ENCODE measurements at regions not wholly inside any gene's neighbourhood (a gene's known extent, or its start where the extent isn't known, plus 50 kb on each side); places are given as distances from the start of the nearest gene placed in this dataset.

GRCh38 chr18:65259403-65259802 is 491.4 kb upstream of the CDH7 start:
- no peak overlapping the region for H3K9ac ChIP-seq (ENCODE audit: extremely low read depth, insufficient read length, low read length)
- H2AFZ ChIP-seq (ENCODE audit: low read length) = no peak overlapping the region
- no peaks in the 10 kb centered on the region for H3K27me3 ChIP-seq (ENCODE audit: insufficient read depth, low read length)
- H3K27ac ChIP-seq (ENCODE audit: insufficient read length, low read depth, low read length) = no peak overlapping the region
- whole genome bisulfite sequencing (ENCODE audit: extremely low coverage, insufficient read length, low lambda C conversion rate) = no CpG with 5 or more reads among the region's 2 CpGs
- TF ChIP-seq CTCF (conservative IDR thresholded peaks at IDR 0.05) = no peak
- H3K79me2 ChIP-seq (ENCODE audit: insufficient read depth, low read length) = no peaks in the 10 kb centered on the region
- peaks cover 7 to 8% of the 10 kb centered on the region in 2 experiments; a peak in 3 of 4 replicates for H3K4me1 Mint-ChIP-seq
- no peak overlapping the region for H3K4ac ChIP-seq (ENCODE audit: low read depth, low read length)
- no peaks in the 10 kb centered on the region for H3K9me3 Mint-ChIP-seq
- H4K5ac ChIP-seq (ENCODE audit: insufficient read length, low read depth, low read length) = no peak overlapping the region
- no peak overlapping the region for H2BK15ac ChIP-seq (ENCODE audit: low read depth, low read length)
- H2AK5ac ChIP-seq (ENCODE audit: insufficient read length, low read length) = no peak overlapping the region
- H3K36me3 Mint-ChIP-seq (ENCODE audit: insufficient read depth in 1 of 3, low read depth in 3 of 3) = no peaks in the 10 kb centered on the region
- H3K14ac ChIP-seq (ENCODE audit: insufficient read depth, low read length) = no peak overlapping the region
- H2BK5ac ChIP-seq (ENCODE audit: insufficient read length, low read length) = no peak overlapping the region
- no peaks in the 10 kb centered on the region for H3K23me2 ChIP-seq (ENCODE audit: insufficient read length, low read depth, low read length, poor library complexity, severe bottlenecking)
- H3K23ac ChIP-seq (ENCODE audit: insufficient read length, low read depth, low read length) = no peak overlapping the region
- no peak overlapping the region for H3K18ac ChIP-seq (ENCODE audit: insufficient read length, low read depth, low read length)
- no peak overlapping the region for H4K91ac ChIP-seq (ENCODE audit: insufficient read length, low read depth, low read length)
- no peak overlapping the region for H2BK12ac ChIP-seq (ENCODE audit: insufficient read length, low read depth, low read length)
- H3T11ph ChIP-seq (ENCODE audit: low read length) = no peak overlapping the region
- no peaks in the 10 kb centered on the region for H4K20me1 ChIP-seq (ENCODE audit: control insufficient read depth, insufficient read depth, insufficient read length)
- H3K4me1 ChIP-seq (ENCODE audit: insufficient read depth, low read length) = no peaks in the 10 kb centered on the region
- no peak overlapping the region for H3K27ac Mint-ChIP-seq
- H3K79me1 ChIP-seq (ENCODE audit: insufficient read depth, low read depth, low read length, poor library complexity, severe bottlenecking) = no peaks in the 10 kb centered on the region
- no peak overlapping the region for H2BK120ac ChIP-seq (ENCODE audit: low read depth, low read length, poor library complexity, severe bottlenecking)
- no peak overlapping the region for H3K4me3 Mint-ChIP-seq
- H3K4me2 ChIP-seq (ENCODE audit: insufficient read depth, insufficient read length, low read length) = no peak overlapping the region
- peaks cover 9% of the 10 kb centered on the region for H3K27me3 Mint-ChIP-seq (ENCODE audit: low read depth)
- no peaks in the 10 kb centered on the region for H3K9me3 ChIP-seq (ENCODE audit: control insufficient read depth, low read depth, low read length)
- H2BK20ac ChIP-seq (ENCODE audit: low read depth, low read length, poor library complexity, severe bottlenecking) = no peak overlapping the region
- no peak overlapping the region for H3K56ac ChIP-seq (ENCODE audit: insufficient read length, low read depth, low read length)
- DNase-seq = no peak
- no peak overlapping the region for H4K8ac ChIP-seq (replicated peaks; ENCODE audit: insufficient read length, low read depth, low read length)
